Inferior parietal cortex (tissue), 1 donor: ENCODE measurements at regions not wholly inside any gene's neighbourhood (a gene's known extent, or its start where the extent isn't known, plus 50 kb on each side); places are given as distances from the start of the nearest gene placed in this dataset.

Experiments used
- DNase-seq: peaks from one replicate; pipeline ENCODE4 v3.0.0-alpha.2; 2016; ENCODE audit errors: extremely low spot score

DNA sequence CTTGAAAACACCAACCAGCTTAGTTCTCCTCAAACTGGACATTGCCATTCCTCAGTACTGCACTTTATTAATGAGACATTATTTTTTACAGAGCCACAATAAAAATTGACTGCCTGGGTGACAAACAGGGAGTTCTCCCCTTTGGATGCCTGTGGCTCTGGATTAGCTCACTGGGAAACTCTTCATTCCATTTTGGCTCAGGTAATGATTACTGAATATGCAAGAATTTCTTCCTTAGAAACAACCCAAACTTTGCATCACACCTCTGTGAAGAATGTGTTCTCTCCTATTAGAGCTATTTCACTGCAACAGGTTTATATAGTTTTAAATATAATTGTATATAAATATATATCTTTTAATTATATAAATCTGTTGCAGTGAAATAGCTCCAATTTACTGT lies 2065.8 kb downstream of the ARAP2 start:
- DNase-seq = no peak

DNA sequence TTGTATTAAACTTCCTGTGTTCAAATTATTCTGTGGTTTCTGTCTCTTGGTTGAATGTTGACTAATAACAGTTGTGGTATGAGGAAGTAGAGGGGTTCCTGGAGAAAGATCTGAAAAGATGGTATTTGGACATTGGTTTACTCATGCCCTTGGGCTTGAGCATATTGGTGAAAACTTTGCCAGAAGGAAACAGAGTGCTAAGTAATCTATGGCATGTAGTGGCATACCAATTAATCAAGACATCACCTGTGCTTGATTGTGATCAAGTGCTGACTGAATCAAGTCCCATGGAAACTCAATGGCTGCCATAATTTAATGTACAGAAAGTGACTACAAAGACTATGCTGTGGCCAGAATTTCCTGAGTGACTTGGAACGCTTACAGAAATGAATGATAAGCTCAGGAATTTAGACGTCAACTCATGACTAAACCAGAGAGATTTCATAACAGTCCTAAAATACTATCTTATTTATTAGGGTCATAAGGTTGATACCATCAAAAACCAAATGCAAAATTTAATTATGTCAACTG lies 2062.9 kb downstream of the ARAP2 start:
- DNase-seq = no peak

DNA sequence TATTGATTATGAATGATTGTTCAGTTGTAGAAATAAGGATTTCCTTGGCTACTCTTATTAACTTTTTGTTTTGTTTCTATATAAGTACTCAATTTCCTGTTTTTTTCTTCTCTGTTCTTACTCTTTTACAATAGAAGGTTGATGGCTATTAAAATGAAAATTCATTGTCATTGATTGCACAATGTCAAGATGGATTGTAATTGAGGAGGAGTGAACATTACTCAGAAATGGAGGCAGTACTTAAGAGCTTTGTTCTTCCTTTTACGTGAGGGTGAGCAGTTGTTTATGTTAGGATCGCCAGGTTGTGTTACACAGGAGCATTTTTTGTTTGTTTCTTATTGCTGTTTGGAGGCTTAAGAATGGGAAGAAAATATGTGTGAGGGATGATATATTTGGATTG lies 2062.4 kb downstream of the ARAP2 start:
- no peak for DNase-seq

DNA sequence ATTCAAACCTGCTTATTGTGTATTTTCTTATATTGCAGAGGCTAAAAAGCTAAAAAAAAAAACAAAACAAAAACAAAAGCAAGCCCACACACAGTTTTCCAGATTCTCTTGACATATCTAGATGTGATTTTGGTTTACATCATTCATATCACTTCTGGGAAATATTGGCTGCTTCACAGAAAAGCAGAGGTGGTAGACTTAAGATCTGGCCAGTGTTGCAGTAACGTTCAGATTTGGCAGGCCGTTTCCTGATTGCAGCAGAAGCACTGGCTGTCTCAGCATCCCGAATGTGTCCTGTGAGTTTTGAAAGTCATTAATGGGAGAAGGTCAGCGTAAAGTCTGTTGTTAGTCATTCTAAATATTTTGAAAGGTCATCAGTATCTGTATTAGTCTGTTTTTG lies 2062.0 kb downstream of the ARAP2 start:
- DNase-seq = no peak

DNA sequence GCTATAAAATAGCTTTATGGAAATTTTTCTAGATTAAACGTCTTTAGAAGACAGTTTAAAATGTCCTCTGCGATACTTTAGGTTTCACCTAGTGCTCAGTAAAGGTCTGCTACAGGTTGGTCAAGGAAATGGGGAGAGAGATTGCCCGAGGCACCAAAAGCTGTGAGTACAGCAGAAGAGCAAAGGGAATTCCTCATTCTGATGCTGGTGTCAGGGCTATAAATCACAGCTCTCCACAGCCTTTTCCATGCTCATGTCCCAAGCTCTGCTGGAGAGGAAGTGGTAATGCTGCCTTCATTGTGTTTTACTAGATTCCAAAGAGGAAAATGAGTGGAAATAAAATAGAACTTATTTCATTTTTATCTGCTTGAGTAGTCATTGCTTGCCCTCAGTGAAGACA lies 2060.4 kb downstream of the ARAP2 start:
- no peak for DNase-seq

DNA sequence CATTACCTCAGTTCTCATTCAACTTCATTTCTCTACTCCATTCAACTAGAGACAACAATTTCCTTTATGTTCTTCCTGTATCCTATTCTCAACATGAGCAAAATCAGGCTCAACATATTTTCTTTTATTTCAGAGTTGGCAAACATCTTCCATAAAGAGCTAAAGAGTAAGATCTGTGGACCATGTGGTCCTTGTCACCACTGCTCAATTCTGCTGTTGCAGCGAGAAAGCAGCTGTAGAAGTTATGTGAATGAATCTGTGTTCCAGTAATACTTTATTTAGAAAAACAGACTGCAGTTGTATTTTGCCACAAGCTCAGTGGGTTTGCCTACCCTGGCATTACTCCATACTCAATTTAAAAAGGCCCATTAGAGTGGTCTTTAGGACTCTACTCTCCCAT lies 2057.3 kb downstream of the ARAP2 start:
- DNase-seq = no peak

DNA sequence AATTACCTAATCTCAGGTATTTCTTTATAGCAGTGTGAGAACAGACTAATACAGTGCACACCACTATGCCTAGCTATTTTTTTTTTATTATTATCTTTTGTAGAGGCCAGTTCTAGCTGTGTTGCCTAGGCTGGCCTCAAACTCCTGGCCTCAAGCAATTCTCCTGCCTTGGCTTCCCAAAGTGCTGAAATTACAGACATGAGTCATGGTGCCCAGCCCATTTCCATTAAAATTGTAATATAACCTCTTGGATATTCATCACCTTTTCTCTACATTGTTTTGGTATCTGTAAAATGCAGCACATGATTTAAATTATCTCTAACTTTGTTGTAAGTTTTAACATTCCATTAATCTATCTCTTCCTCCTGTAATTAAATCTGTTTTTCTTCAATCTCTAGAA lies 2052.9 kb downstream of the ARAP2 start:
- DNase-seq = no peak

DNA sequence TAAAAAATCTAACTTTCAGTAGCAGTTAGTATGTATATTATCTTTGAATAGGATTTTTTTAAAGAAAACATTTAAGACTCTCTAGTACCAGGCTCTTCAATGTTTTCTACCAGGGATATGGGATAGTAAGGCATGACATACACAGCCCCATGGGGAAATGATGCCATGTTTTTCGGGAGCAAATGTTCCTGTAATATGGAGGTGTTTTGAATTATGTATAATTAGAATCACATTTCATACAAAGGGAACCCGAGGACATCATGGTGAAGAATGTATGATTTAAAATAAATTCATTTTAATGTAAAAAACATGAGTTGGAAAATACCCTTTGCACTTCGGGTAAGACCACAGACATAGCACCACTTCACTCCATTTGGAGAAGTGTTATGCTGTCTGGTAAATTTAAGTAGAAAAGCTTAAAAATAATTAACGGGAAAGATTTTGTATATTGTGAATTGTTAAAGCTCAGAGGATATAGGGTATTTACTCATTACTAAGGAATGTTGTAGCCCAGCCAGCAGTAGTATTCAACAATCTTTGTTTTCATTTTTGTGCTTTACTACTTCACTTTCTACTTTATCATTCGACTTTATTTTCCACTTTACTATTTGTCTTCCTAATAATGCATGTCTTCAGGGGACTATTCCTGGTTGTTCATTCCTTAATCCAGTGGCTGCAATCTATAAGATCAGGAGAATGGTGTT lies 2050.7 kb downstream of the ARAP2 start:
- no peak for DNase-seq

DNA sequence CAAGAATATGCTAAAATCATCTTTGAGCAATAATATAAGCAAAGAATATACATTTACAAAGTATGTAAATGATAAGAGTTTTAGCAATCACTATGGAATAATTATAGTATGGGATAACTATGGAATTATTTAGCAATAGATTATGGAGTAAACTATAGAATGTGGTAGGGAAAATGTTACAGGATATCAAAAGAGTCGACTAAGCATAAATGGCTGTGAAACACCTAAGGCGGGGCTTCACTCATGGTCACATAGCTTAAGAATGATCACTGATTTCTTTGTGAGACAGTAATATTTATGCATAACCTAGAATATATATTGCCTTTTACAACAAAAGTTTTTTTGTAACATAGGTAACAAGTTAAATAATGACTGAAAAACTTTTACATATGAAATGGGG lies 2049.7 kb downstream of the ARAP2 start:
- no peak for DNase-seq

DNA sequence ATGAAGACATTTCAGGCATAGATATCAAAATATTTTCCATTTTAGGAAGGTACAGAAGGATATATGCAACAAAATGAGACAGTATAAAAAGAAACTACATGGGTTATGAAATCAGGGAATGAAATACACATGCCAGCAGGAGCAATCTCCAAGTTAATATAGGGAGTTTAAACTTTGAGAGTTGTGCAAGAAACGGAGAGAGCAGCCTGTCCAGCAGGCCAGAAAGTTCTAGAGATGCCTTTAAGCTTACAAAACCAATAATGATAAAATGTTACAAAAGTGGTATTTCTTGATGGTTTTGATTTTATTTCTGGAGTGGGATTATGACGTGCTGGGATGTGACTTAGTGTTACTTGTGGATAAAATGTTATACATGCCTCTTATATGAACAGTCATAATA lies 2047.9 kb downstream of the ARAP2 start:
- DNase-seq = no peak

DNA sequence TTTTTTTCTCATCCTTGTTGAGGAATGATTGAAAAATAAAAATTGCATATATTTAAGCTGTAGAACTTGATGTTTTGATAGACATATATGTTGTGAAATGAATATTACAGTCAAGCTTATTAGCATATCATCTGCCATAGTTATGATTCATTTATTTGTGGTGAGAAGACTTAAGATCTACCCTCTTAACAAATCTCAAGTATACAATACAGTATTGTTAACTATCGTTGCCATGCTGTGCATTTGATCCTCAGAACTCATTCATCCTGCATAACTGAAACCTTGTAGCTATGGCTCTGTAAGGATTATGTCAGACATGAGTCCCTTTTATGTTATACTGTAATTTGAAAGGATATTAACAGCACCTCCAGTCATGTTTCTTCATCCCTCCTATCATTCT lies 2045.3 kb downstream of the ARAP2 start:
- no peak for DNase-seq

DNA sequence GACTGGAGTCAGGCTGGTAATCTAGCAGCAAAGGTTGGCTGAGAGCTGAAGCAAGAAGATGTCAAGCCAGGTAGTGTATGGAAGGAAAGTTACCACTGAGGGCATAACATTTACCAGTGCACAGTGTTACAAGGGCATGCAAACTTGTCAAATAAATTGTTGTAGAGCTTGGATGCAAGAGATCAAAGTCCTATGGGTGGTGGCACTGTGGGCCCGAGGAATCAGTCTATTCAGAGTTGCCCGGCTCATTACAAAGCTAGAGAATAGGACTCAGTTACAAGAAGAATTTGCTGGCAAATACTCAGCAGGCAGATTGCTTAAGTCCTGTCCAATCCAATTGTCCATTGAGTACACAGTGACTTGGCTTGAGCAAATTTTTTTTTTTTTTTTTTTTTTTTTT lies 2043.8 kb downstream of the ARAP2 start:
- no peak for DNase-seq

DNA sequence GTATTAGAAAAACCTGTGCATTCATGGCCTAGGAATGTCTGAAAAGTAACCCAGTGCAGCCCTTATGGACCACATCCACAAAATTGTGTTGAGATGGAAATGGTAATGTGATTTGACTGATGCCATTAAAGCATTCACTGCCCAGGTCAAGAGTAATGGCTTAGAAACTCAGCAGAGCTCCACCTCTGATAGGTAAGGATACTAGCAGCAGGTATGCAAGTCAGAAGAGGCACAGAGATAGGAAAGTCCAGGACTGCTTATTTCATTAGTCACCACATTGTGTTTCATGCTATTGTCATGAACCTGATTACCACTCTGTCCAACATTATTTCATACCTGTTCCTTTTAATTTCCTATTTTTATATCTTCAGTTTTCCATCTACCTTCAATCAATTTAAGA lies 2042.2 kb downstream of the ARAP2 start:
- DNase-seq = no peak

DNA sequence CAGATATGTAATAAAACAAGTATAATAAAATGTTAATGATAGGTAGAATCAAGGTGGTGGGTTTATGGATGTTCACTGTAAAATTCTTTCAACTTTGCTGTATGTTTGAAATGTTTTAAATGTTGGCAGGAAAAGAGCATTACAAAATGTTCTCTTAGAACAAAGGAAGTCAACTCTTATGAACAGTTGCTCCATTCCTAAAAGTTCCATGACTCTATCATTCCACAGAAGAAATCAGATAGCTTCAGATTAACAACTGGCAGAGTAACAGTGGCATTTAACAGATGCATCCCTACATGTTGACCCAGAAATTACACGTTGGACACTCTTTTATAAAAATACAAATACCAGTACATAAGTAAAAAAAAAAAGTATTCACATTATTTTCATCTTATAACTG lies 2023.7 kb downstream of the ARAP2 start:
- DNase-seq = no peak

DNA sequence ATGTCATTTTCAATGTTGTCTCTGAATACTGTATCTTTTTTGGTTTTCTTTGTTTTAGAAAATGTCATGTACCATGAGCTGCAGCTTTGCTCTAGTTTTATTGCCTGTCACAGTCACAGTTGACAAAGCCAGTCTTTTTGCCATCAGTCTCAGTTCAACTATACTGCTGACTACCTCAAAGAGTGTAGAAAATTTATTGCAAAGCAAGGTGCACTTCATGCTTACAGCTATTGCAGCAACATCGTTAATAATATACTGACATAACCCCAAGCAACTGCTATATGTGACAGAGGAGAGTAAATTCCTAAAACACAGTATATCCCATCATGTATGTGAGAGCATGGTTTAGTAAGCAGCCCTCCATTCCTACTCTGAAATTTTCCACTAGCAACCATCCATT lies 2022.3 kb downstream of the ARAP2 start:
- no peak for DNase-seq

DNA sequence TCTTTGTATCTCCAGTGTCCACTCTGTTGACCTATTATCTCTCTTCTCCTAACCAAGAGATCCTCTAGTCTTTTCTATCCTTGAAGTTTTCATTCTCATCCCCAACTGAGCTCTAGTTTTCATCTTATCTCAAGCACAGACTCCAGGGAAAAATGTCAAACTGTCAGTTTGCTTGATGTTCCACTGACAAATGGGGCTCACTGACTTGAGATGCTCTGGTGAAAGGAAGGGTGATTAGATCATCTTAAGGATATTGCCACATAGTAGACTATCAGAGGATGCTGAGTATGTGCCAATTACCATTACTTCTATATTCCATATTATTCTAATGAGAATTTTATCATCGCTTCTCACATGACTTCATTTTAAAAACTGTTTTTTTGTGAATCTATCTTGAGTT lies 2008.2 kb downstream of the ARAP2 start:
- DNase-seq = no peak

DNA sequence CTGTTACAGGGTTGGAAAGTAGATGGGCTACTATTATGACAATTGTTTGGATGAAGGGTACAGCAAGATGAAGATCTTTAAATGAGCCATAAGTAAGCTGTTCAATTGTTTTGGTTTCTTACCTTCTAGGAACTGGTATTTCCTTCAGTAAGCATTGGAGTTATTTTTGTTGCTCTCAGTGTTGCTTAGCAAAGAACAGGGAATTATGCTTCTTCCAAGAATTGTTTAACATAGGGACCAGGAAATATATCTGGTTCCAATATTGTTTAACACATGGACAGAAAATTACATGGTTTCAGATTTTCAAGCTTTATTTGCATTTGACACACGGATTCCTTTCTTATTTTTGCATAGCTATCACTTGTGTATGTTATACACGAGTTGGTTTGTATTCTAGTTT lies 1999.0 kb downstream of the ARAP2 start:
- no peak for DNase-seq

DNA sequence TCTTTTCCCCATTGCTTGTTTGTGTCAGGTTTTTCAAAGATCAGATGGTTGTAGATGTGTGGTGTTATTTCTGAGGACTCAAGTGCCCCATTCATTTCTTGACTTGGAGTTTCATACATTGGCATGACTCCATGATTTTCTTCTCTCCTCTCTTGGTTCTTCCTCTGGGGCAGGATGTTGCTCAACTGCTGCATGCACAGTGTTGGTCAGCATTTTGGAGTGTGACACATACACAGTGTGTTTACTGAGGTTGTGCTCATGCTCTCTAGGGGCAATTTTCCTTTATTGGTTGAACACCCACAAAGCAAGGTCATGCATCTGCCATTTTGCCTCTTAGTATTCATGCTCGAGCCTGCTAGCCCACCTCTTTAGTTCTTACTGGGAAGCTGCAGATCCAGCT lies 1993.8 kb downstream of the ARAP2 start:
- no peak for DNase-seq

DNA sequence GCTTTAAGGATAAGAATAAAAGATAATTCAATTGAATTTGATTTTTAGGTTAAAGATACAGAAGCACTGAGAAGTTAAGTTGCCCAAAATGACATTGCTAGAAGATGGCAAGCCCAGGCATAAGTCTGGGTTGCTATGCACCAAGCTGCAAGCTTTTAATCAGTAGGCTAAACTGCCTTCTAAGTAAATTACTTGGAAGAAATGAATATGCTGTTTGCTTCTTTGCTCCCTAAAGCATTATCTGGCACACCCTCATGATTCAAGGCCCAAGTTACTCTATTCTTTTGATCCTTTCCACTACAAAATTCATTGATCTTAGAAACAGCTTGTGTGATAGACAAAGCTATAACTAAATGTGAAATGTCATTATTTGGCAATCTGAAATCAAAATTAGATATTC lies 1991.1 kb downstream of the ARAP2 start:
- no peak for DNase-seq

DNA sequence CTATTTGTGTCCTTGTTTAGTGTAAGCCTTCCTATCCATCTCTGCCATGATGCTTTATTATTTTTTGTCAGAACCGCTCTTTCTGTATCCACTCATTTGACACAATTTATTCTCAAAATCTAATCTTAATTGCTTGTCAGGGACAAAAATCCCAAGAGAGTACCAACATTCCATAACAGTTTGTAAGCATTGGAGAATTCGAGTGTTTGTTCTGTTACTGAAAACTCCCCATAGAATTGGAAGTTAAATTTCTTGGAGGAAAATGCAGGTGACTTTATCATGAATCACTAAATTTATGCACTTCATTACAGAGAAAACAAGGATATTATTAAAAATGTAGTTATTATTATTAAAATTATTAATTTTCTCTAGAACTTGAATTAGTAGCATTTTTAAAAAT lies 1986.1 kb downstream of the ARAP2 start:
- no peak for DNase-seq

DNA sequence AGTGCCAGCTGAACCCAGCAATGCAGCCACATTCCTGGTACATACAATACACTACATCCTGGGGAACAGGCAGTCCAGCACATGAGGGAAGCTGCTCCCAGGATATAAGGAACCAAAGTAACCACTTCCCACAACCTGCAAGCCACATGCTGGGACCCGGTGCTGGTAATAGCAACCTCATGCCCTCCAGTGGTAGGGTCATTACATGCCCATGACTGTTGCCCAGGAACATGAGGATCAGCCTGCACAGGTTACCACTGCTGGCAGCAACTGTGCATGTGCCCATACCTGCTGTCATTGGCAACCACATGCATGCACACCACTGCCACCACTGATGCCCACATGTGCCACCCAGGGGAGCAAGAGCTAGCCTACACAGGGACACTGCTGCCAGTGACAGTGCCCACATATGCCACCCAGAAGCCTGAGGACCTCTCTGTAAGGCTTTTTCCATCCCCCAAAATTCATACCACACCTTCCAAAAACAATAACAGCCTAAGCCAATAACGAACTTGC lies 1982.5 kb downstream of the ARAP2 start:
- no peak for DNase-seq

DNA sequence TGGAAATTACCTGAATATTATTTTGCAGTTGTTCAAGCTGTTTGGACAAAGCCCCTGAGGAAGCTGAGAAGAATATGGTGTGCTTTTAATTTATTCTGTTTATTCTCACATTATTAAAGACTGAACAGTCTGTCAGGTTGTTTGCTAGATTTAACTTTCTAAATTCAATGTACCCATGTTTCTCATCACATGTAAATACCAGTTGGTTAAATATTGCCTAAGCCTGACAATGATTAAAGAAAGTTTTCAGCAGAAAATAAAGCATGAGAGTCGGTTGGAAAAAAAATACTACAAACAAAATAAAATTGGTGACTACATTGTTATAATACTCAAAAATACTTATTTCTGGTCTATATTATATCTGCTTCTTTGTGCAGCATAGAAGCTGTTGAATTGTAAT lies 1974.7 kb downstream of the ARAP2 start:
- no peak for DNase-seq

DNA sequence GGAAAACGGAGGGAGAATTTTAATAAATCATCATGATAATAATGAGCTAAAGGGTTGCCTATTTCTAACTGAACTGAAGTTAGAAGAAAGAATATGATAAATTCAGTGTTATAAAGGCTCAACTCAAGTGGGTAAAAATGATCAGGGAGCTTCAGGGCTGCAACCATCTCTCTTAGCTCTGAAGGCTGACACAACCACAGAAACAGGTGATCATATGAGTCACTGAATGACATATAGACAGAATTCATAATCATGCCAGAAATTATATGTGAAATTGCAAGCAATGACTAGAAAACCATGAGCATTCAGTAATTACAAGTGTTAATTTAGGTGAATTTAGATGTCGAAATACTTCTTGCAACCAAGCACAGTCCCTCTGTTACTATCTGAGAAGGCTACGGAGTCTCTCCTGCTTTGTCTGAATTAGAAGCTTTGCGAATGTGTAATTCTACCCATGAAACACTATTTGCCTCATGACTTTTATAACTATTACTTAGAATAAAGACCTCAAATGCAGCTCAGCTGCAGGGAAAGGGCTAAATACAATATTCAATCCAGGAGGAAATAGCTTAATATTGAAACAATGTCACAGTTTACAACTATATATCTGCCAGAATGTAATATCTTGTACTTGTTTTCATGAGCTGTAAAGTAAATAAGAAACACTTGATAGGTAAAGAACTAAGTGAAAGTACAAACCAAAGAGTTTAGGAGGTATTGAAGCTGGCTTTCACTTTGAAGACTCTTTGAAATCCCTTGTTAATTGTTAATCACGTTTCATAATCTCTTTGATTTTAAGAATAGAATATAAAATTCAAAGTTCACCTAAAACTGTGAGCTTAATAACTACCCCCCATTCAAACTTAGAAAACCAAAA lies 1972.6 kb downstream of the ARAP2 start:
- no peak for DNase-seq
